HEK293 (cell line): ENCODE measurements at regions not wholly inside any gene's neighbourhood (a gene's known extent, or its start where the extent isn't known, plus 50 kb on each side); places are given as distances from the start of the nearest gene placed in this dataset.

ENCODE experiments used
- CTCF ChIA-PET: fragments of 350-600 bp; formaldehyde crosslinking; extraction: SDS; loops from one replicate; lab custom pipeline; 2021; ENCODE audit warnings: antibody characterized with exemption; lab: Yijun Ruan, JAX
- POLR2A ChIA-PET: fragments of 300-600 bp; formaldehyde crosslinking; extraction: SDS; loops from one replicate; lab custom pipeline; 2020; ENCODE audit warnings: antibody characterized with exemption, inconsistent platforms; lab: Yijun Ruan, JAX
- H3K27ac ChIP-seq: fragments of 200-500 bp; sonication (Bioruptor generic); 2 replicates; pipeline ENCODE4 v1.5.1; 2014; ENCODE audit warnings: low read depth, low read length, control low read depth, inconsistent platforms; ENCODE audit errors: extremely low read depth
- H3K36me3 ChIP-seq, 2 experiments: fragments of 200-500 bp in 1 of 2; sonication (Bioruptor generic) in 1 of 2; 1 replicate in 1 of 2; 2 replicates in 1 of 2; pipeline ENCODE4 v1.5.1; 2014 to 2017; ENCODE audit warnings: inconsistent platforms in 2 of 2, low read length in 2 of 2; ENCODE audit not compliant: control insufficient read depth in 2 of 2, insufficient read depth in 1 of 2
- H3K4me1 ChIP-seq: fragments of 200-500 bp; sonication (Bioruptor generic); 2 replicates; pipeline ENCODE4 v1.5.1; 2014; ENCODE audit warnings: mild to moderate bottlenecking, low read length, inconsistent platforms; ENCODE audit not compliant: control insufficient read depth, insufficient read depth
- H3K4me3 ChIP-seq: 2 replicates; pipeline ENCODE4 v1.5.1; 2011; ENCODE audit warnings: low read depth, mild to moderate bottlenecking, control low read depth, low read length, moderate library complexity
- H3K9me3 ChIP-seq: fragments of 200-500 bp; sonication (Bioruptor generic); 2 replicates; pipeline ENCODE4 v1.5.1; 2014; ENCODE audit warnings: low read depth, low read length, inconsistent platforms; ENCODE audit not compliant: control insufficient read depth, insufficient read depth
- ZBTB1 ChIP-seq: fragments of 450-650 bp; formaldehyde crosslinking; IDR thresholded peaks from 2 replicates; pipeline ENCODE4 v1.5.1; 2016; ENCODE audit warnings: missing biosample characterization, missing genetic modification characterization
- ZIC2 ChIP-seq: fragments of 450-650 bp; formaldehyde crosslinking; IDR thresholded peaks from 2 replicates; pipeline ENCODE4 v1.5.1; 2016; ENCODE audit warnings: missing biosample characterization, missing genetic modification characterization
- ZNF112 ChIP-seq: fragments of 450-650 bp; formaldehyde crosslinking; IDR thresholded peaks from 2 replicates; pipeline ENCODE4 v1.5.0; 2017; ENCODE audit warnings: missing biosample characterization, missing genetic modification characterization
- ZNF133 ChIP-seq: fragments of 450-650 bp; formaldehyde crosslinking; IDR thresholded peaks from 2 replicates; pipeline ENCODE4 v1.5.1; 2016; ENCODE audit warnings: missing biosample characterization, missing genetic modification characterization
- ZNF239 ChIP-seq: fragments of 450-650 bp; formaldehyde crosslinking; IDR thresholded peaks from 2 replicates; pipeline ENCODE4 v1.5.1; 2016; ENCODE audit warnings: missing biosample characterization, missing genetic modification characterization
- ZNF248 ChIP-seq: fragments of 450-650 bp; formaldehyde crosslinking; IDR thresholded peaks from 2 replicates; pipeline ENCODE4 v1.5.1; 2017; ENCODE audit warnings: missing biosample characterization, missing genetic modification characterization
- ZNF302 ChIP-seq: fragments of 450-650 bp; formaldehyde crosslinking; IDR thresholded peaks from 2 replicates; pipeline ENCODE4 v1.5.1; 2016; ENCODE audit warnings: missing biosample characterization, missing genetic modification characterization, low read depth
- ZNF354C ChIP-seq: fragments of 450-650 bp; formaldehyde crosslinking; IDR thresholded peaks from 2 replicates; pipeline ENCODE4 v1.5.1; 2016; ENCODE audit warnings: missing biosample characterization, missing genetic modification characterization, low read depth, borderline replicate concordance
- ZNF366 ChIP-seq: fragments of 450-650 bp; formaldehyde crosslinking; conservative IDR thresholded peaks from 2 replicates; pipeline ENCODE4 v1.5.1; 2016; ENCODE audit warnings: missing biosample characterization, missing genetic modification characterization
- ZNF404 ChIP-seq: fragments of 450-650 bp; formaldehyde crosslinking; IDR thresholded peaks from 2 replicates; pipeline ENCODE4 v1.5.1; 2017; ENCODE audit warnings: missing biosample characterization, missing genetic modification characterization
- ZNF514 ChIP-seq: fragments of 450-650 bp; formaldehyde crosslinking; IDR thresholded peaks from 2 replicates; pipeline ENCODE4 v1.5.1; 2016; ENCODE audit warnings: missing biosample characterization, missing genetic modification characterization
- ZNF544 ChIP-seq: fragments of 450-650 bp; formaldehyde crosslinking; IDR thresholded peaks from 2 replicates; pipeline ENCODE4 v1.5.0; 2017; ENCODE audit warnings: missing biosample characterization, missing genetic modification characterization
- ZNF629 ChIP-seq: fragments of 450-650 bp; formaldehyde crosslinking; IDR thresholded peaks from 2 replicates; pipeline ENCODE4 v1.5.1; 2017; ENCODE audit warnings: missing biosample characterization, missing genetic modification characterization
- ZNF670 ChIP-seq: fragments of 450-650 bp; formaldehyde crosslinking; IDR thresholded peaks from 2 replicates; pipeline ENCODE4 v1.5.1; 2016; ENCODE audit warnings: missing biosample characterization, missing genetic modification characterization, low read depth
- ZNF785 ChIP-seq: fragments of 450-650 bp; formaldehyde crosslinking; IDR thresholded peaks from 2 replicates; pipeline ENCODE4 v1.5.1; 2016; ENCODE audit warnings: missing biosample characterization, missing genetic modification characterization
- ZNF792 ChIP-seq: fragments of 450-650 bp; formaldehyde crosslinking; IDR thresholded peaks from 2 replicates; pipeline ENCODE4 v1.5.1; 2016; ENCODE audit warnings: missing biosample characterization, missing genetic modification characterization
- ZSCAN30 ChIP-seq: fragments of 450-650 bp; IDR thresholded peaks from 2 replicates; pipeline ENCODE4 v1.5.1; 2018; ENCODE audit warnings: missing biosample characterization, mild to moderate bottlenecking, missing genetic modification characterization, moderate library complexity
- ZXDB ChIP-seq: fragments of 450-650 bp; formaldehyde crosslinking; IDR thresholded peaks from 2 replicates; pipeline ENCODE4 v1.5.1; 2016; ENCODE audit warnings: missing biosample characterization, missing genetic modification characterization
- TF ChIP-seq, protein P1 (sequence below): fragments of 450-650 bp; formaldehyde crosslinking; IDR thresholded peaks from 2 replicates; pipeline ENCODE4 v1.5.1; 2016; ENCODE audit warnings: missing biosample characterization, missing genetic modification characterization
- TF ChIP-seq, protein P2 (sequence below): fragments of 450-650 bp; formaldehyde crosslinking; IDR thresholded peaks from 2 replicates; pipeline ENCODE4 v1.5.1; 2016; ENCODE audit warnings: missing biosample characterization, missing genetic modification characterization
- TF ChIP-seq, protein P3 (sequence below): fragments of 450-650 bp; formaldehyde crosslinking; IDR thresholded peaks from 2 replicates; pipeline ENCODE4 v1.5.1; 2016; ENCODE audit warnings: missing biosample characterization, missing genetic modification characterization
- TF ChIP-seq, protein P4 (sequence below): fragments of 450-650 bp; formaldehyde crosslinking; IDR thresholded peaks from 2 replicates; pipeline ENCODE4 v1.5.1; 2016; ENCODE audit warnings: missing biosample characterization, missing genetic modification characterization
- TF ChIP-seq, protein P5 (sequence below): fragments of 450-650 bp; formaldehyde crosslinking; IDR thresholded peaks from 2 replicates; pipeline ENCODE4 v1.5.1; 2017; ENCODE audit warnings: missing biosample characterization, missing genetic modification characterization
- TF ChIP-seq, protein P6 (sequence below): fragments of 450-650 bp; formaldehyde crosslinking; IDR thresholded peaks from 2 replicates; pipeline ENCODE4 v1.5.1; 2016; ENCODE audit warnings: missing biosample characterization, missing genetic modification characterization, borderline replicate concordance
- TF ChIP-seq, protein P7 (sequence below): fragments of 450-650 bp; formaldehyde crosslinking; IDR thresholded peaks from 2 replicates; pipeline ENCODE4 v1.5.1; 2017; ENCODE audit warnings: missing biosample characterization, missing genetic modification characterization

DNA sequence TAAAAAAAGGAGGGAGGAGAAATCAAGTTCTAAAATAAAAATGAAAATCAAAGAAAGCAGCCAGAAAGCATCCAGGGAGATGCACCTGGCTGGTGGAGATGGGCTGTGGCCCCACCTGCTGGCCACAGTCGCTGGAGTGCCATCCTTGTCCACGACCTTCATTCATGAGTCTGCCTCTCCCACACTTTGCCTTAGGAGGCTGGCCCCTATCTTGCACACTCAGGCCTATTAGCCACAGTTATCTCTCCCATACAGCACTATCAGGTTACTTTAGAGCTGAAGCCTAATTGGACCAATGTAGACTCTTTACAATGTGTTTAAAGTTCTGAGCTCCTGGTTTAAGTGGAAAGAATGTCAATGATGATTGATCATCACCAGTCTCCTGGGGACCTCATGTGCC is 392.0 kb upstream of the RORA start (continued):
- TF ChIP-seq, protein P1, sequence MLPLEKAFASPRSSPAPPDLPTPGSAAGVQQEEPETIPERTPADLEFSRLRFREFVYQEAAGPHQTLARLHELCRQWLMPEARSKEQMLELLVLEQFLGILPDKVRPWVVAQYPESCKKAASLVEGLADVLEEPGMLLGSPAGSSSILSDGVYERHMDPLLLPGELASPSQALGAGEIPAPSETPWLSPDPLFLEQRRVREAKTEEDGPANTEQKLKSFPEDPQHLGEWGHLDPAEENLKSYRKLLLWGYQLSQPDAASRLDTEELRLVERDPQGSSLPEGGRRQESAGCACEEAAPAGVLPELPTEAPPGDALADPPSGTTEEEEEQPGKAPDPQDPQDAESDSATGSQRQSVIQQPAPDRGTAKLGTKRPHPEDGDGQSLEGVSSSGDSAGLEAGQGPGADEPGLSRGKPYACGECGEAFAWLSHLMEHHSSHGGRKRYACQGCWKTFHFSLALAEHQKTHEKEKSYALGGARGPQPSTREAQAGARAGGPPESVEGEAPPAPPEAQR (tag by site-specific recombination) = no peak
- TF ChIP-seq ZNF354C (tag by site-specific recombination) = no peak
- TF ChIP-seq, protein P2, sequence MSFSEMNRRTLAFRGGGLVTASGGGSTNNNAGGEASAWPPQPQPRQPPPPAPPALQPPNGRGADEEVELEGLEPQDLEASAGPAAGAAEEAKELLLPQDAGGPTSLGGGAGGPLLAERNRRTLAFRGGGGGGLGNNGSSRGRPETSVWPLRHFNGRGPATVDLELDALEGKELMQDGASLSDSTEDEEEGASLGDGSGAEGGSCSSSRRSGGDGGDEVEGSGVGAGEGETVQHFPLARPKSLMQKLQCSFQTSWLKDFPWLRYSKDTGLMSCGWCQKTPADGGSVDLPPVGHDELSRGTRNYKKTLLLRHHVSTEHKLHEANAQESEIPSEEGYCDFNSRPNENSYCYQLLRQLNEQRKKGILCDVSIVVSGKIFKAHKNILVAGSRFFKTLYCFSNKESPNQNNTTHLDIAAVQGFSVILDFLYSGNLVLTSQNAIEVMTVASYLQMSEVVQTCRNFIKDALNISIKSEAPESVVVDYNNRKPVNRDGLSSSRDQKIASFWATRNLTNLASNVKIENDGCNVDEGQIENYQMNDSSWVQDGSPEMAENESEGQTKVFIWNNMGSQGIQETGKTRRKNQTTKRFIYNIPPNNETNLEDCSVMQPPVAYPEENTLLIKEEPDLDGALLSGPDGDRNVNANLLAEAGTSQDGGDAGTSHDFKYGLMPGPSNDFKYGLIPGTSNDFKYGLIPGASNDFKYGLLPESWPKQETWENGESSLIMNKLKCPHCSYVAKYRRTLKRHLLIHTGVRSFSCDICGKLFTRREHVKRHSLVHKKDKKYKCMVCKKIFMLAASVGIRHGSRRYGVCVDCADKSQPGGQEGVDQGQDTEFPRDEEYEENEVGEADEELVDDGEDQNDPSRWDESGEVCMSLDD (tag by site-specific recombination) = no peak
- TF ChIP-seq, protein P3, sequence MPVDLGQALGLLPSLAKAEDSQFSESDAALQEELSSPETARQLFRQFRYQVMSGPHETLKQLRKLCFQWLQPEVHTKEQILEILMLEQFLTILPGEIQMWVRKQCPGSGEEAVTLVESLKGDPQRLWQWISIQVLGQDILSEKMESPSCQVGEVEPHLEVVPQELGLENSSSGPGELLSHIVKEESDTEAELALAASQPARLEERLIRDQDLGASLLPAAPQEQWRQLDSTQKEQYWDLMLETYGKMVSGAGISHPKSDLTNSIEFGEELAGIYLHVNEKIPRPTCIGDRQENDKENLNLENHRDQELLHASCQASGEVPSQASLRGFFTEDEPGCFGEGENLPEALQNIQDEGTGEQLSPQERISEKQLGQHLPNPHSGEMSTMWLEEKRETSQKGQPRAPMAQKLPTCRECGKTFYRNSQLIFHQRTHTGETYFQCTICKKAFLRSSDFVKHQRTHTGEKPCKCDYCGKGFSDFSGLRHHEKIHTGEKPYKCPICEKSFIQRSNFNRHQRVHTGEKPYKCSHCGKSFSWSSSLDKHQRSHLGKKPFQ (tag by site-specific recombination) = no peak
- no peak for TF ChIP-seq ZIC2 (tag by site-specific recombination)
- TF ChIP-seq ZNF112 (tag by site-specific recombination) = no peak
- TF ChIP-seq, protein P4, sequence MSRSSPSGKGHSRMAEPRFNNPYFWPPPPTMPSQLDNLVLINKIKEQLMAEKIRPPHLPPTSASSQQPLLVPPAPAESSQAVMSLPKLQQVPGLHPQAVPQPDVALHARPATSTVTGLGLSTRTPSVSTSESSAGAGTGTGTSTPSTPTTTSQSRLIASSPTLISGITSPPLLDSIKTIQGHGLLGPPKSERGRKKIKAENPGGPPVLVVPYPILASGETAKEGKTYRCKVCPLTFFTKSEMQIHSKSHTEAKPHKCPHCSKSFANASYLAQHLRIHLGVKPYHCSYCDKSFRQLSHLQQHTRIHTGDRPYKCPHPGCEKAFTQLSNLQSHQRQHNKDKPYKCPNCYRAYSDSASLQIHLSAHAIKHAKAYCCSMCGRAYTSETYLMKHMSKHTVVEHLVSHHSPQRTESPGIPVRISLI (tag by site-specific recombination) = no peak
- no peak for TF ChIP-seq ZNF248 (tag by site-specific recombination)
- no peak for TF ChIP-seq ZNF629 (tag by site-specific recombination)
- TF ChIP-seq, protein P5, sequence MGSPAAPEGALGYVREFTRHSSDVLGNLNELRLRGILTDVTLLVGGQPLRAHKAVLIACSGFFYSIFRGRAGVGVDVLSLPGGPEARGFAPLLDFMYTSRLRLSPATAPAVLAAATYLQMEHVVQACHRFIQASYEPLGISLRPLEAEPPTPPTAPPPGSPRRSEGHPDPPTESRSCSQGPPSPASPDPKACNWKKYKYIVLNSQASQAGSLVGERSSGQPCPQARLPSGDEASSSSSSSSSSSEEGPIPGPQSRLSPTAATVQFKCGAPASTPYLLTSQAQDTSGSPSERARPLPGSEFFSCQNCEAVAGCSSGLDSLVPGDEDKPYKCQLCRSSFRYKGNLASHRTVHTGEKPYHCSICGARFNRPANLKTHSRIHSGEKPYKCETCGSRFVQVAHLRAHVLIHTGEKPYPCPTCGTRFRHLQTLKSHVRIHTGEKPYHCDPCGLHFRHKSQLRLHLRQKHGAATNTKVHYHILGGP = no peak
- no peak for TF ChIP-seq ZNF544
- no peak for TF ChIP-seq ZNF514 (tag by site-specific recombination)
- TF ChIP-seq ZNF366 (tag by site-specific recombination) = no peak
- no peak for TF ChIP-seq ZSCAN30 (tag by site-specific recombination)

DNA sequence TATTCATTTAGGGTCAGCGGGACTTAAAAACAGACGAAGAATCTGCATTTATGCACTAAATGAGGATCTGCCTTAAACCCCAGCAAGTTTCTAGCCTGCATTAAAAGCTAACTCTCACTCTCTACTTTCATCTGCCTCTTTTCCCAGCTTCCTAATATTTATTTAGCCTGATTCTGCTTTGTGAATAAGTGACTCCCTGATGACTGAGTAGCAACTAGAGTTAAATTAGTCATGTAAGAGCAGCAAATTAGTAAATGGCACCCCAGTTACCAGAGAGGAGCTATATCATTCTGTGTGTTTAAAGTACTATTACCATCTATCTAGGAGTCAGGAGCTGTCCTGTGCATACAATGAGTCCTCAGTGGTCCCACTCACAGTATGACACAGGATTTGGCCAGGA is 391.0 kb upstream of the RORA start:
- no peak for TF ChIP-seq ZNF404 (tag by site-specific recombination)
- TF ChIP-seq, protein P6, sequence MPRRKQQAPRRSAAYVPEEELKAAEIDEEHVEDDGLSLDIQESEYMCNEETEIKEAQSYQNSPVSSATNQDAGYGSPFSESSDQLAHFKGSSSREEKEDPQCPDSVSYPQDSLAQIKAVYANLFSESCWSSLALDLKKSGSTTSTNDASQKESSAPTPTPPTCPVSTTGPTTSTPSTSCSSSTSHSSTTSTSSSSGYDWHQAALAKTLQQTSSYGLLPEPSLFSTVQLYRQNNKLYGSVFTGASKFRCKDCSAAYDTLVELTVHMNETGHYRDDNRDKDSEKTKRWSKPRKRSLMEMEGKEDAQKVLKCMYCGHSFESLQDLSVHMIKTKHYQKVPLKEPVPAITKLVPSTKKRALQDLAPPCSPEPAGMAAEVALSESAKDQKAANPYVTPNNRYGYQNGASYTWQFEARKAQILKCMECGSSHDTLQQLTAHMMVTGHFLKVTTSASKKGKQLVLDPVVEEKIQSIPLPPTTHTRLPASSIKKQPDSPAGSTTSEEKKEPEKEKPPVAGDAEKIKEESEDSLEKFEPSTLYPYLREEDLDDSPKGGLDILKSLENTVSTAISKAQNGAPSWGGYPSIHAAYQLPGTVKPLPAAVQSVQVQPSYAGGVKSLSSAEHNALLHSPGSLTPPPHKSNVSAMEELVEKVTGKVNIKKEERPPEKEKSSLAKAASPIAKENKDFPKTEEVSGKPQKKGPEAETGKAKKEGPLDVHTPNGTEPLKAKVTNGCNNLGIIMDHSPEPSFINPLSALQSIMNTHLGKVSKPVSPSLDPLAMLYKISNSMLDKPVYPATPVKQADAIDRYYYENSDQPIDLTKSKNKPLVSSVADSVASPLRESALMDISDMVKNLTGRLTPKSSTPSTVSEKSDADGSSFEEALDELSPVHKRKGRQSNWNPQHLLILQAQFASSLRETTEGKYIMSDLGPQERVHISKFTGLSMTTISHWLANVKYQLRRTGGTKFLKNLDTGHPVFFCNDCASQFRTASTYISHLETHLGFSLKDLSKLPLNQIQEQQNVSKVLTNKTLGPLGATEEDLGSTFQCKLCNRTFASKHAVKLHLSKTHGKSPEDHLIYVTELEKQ (tag by site-specific recombination) = no peak
- no peak for TF ChIP-seq ZNF629 (tag by site-specific recombination)
- no peak for TF ChIP-seq ZXDB (tag by site-specific recombination)
- no peak for TF ChIP-seq ZNF792 (tag by site-specific recombination)
- TF ChIP-seq, protein P7, sequence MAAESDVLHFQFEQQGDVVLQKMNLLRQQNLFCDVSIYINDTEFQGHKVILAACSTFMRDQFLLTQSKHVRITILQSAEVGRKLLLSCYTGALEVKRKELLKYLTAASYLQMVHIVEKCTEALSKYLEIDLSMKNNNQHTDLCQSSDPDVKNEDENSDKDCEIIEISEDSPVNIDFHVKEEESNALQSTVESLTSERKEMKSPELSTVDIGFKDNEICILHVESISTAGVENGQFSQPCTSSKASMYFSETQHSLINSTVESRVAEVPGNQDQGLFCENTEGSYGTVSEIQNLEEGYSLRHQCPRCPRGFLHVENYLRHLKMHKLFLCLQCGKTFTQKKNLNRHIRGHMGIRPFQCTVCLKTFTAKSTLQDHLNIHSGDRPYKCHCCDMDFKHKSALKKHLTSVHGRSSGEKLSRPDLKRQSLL (tag by site-specific recombination) = no peak
- TF ChIP-seq ZNF785 (tag by site-specific recombination) = no peak
- no peak for TF ChIP-seq ZNF302 (tag by site-specific recombination)
- TF ChIP-seq ZNF133 (tag by site-specific recombination) = no peak
- no peak for TF ChIP-seq ZNF239
- no peak for TF ChIP-seq ZNF670
- TF ChIP-seq ZBTB1 (tag by site-specific recombination) = no peak
- Histone ChIP-seq H3K4me3 (no peak overlapping the region), H3K9me3 (no peaks in the 10 kb centered on the region), H3K36me3 (no peaks in the 10 kb centered on the region), H3K27ac (no peak overlapping the region), H3K4me1 (no peaks in the 10 kb centered on the region)
- ChIA-PET POLR2A (interaction anchor here (0.6 kb wide), 1 partner anchor 13 kb away, joined by 3 read pairs; no protein-coding TSS in a partner anchor), CTCF (interaction anchor here (0.6 to 2.9 kb wide), 10 partner anchors 8 to 1739 kb away, joined by 3 to 16 read pairs (median 3); partner anchors contain the start of gene RORA)
